ENCODE measurements at regions not wholly inside any gene's neighbourhood (a gene's known extent, or its start where the extent isn't known, plus 50 kb on each side); places are given as distances from the start of the nearest gene placed in this dataset.
"Not testable (repeated sequence)": the region's sequence is repeated elsewhere in the genome, so short reads cannot be mapped to it uniquely, and the experiment has no call there.

GRCh38 chr4:19191979-19192650 is 1059.6 kb upstream of the SLIT2 start:
- CTCF ChIA-PET = no interaction called here
- DNase-seq (ENCODE audit: low spot score) = no peak
- no peak overlapping the region for H3K27ac ChIP-seq
- no peak for TF ChIP-seq CTCF (conservative IDR thresholded peaks at IDR 0.05; ENCODE audit: low read depth)
- POLR2A ChIA-PET (ENCODE audit: low non-redundant PET) = no interaction called here

- POLR2A ChIA-PET (ENCODE audit: low non-redundant PET) = no interaction called here
- H3K27ac ChIP-seq = no peak overlapping the region
- CTCF ChIA-PET = no interaction called here
- DNase-seq (ENCODE audit: low spot score) = no peak
- TF ChIP-seq CTCF (conservative IDR thresholded peaks at IDR 0.05; ENCODE audit: low read depth) = no peak
Observed at GRCh38 chr4:19187691-19188090, 1064.0 kb upstream of the SLIT2 start.

GRCh38 chr4:19187096-19187495 is 1064.6 kb upstream of the SLIT2 start:
- ChIA-PET CTCF (no interaction called here), POLR2A (ENCODE audit: low non-redundant PET) (no interaction called here)
- H3K27ac ChIP-seq = no peak overlapping the region
- no peak for TF ChIP-seq CTCF (conservative IDR thresholded peaks at IDR 0.05; ENCODE audit: low read depth)
- DNase-seq (ENCODE audit: low spot score) = no peak

GRCh38 chr4:19181631-19182030 is 1070.1 kb upstream of the SLIT2 start:
- DNase-seq (ENCODE audit: low spot score); CTCF ChIA-PET; POLR2A ChIA-PET (ENCODE audit: low non-redundant PET); H3K27ac ChIP-seq: not testable (repeated sequence)

- CTCF ChIA-PET = no interaction called here
- no peak for DNase-seq (ENCODE audit: low spot score)
- TF ChIP-seq CTCF (conservative IDR thresholded peaks at IDR 0.05; ENCODE audit: low read depth) = no peak
- no peak overlapping the region for H3K27ac ChIP-seq
- POLR2A ChIA-PET (ENCODE audit: low non-redundant PET) = no interaction called here
Observed at GRCh38 chr4:19178835-19179234, 1072.9 kb upstream of the SLIT2 start.

- CTCF ChIA-PET = no interaction called here
- no peak for DNase-seq (ENCODE audit: low spot score)
- no peak overlapping the region for H3K27ac ChIP-seq
- POLR2A ChIA-PET (ENCODE audit: low non-redundant PET) = no interaction called here
- no peak for TF ChIP-seq CTCF (conservative IDR thresholded peaks at IDR 0.05; ENCODE audit: low read depth)
Observed at GRCh38 chr4:19177616-19178015, 1074.1 kb upstream of the SLIT2 start.

GRCh38 chr4:19171832-19172231 is 1079.9 kb upstream of the SLIT2 start:
- TF ChIP-seq CTCF (conservative IDR thresholded peaks at IDR 0.05; ENCODE audit: low read depth) = no peak
- POLR2A ChIA-PET (ENCODE audit: low non-redundant PET) = no interaction called here
- CTCF ChIA-PET = no interaction called here
- H3K27ac ChIP-seq = no peak overlapping the region
- DNase-seq (ENCODE audit: low spot score) = no peak
